NCI-H526 treated with DMSO at 0.1 percent for 48 hours (cell line): ENCODE measurements at regions not wholly inside any gene's neighbourhood (a gene's known extent, or its start where the extent isn't known, plus 50 kb on each side); places are given as distances from the start of the nearest gene placed in this dataset.
A peak's percentile ranks its signal among the peaks of the same experiment; 100 is the strongest.
"Not testable (repeated sequence)": the region's sequence is repeated elsewhere in the genome, so short reads cannot be mapped to it uniquely, and the experiment has no call there.

ENCODE experiments used
- DNase-seq: peaks from one replicate; lab custom pipeline; 2025; lab: John Stamatoyannopoulos, UW

DNA sequence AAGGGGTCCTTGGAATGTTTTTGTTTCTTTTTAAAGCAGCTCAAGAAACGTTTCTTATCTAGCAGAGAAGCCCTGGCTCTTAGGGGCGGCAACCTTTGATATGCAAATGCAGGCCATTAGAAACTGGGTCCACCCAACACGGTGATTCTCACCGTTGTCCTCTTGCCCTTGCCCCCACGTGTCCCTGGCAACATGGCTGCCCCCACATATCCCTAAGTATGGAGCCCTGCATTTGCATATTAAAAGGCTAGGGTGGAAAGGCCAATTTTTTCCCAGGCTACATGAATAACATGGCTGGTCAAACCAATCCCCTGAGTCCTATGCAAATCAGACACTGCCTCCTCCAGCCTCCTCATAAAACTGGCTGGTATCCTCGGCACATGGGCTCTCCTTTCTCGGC lies 230.1 kb upstream of the SPOPL start:
- DNase-seq: no peak

DNA sequence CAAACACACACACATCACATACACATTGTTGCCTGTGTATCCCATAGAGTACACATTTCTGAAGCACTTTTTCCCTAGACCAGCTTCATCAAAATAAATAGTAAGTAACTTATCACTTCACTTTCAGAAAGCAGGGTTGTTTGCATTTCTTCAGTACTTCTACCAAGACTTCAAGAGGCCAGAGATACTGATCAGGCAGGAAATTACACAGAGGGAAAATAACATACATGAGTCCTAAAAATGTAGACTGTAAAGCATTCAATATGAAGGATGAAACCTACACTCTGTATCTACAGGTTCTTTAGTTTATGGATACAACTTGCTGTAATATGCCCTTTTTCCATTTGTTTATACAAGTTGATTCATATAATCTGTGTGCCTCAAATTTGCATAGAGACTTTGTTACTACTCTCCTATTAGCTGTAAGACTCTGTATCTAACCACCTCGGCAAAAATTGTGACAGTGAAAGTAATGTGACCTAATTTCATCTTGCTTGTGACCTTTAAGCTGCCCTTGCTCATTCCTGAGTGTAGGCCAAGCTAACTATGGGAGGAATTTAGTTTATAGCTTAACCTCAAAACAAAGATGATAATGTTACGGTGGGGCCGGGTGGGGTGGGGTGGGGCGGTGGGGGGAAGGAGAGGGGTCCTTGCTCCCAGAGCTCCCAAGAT lies 228.9 kb upstream of the SPOPL start:
- no peak for DNase-seq

DNA sequence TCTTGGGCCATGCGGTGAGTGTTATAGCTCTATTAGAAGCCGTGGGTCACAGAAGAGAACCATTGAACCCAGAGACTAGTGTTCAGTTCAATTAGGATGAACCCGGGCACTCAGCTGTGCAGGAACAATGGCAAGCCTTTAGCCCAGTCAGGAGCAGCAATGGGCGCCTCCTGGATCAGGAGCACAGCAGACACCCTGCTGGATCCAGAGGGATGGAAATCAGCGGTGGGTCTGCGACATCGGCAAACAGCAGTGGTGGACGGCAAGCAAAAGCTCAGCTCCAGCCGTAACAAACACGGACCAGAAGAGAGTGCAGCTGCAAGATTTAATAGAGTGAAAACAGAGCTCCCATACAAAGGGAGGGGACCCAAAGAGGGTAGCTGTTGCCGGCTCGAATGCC lies 228.3 kb upstream of the SPOPL start:
- DNase-seq: not testable (repeated sequence)

DNA sequence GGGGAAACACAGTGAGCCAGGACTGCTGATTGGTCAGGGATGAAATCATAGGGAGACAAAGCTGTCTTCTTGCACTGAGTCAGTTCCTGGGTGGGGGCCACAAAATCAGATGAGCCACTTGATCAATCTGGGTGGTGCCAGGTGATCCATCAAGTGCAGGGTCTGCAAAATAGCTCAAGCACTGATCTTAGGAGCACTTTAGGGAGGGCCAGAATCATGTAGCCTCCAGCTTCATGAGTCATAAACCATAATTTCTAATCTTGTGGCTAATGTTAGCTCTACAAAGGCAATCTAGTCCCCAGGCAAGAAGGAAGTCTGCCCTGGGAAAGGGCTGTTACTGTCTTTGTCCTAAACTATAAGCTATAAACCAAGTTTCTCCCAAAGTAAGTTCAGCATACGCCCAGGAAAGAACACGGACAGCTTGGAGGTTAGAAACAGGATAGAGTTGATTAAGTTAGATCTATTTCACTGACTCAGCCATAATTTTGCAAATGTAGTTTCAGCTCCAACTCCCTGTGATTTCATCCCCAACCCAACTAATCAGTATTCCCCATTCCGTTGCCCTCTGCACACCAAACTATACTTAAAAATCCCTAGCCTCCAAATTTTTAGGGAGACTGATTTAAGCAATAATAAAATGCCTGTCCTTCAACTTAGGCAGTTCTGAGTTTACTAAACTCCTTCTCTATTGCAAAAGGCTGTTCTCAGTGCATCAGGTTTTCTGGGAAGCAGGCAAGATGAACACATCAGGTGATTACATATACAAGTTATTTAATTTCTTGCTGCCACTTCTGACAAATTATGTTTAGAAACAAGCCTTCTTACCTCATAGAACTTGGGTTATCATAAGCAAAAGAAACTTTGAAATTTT lies 226.9 kb upstream of the SPOPL start:
- DNase-seq: no peak

DNA sequence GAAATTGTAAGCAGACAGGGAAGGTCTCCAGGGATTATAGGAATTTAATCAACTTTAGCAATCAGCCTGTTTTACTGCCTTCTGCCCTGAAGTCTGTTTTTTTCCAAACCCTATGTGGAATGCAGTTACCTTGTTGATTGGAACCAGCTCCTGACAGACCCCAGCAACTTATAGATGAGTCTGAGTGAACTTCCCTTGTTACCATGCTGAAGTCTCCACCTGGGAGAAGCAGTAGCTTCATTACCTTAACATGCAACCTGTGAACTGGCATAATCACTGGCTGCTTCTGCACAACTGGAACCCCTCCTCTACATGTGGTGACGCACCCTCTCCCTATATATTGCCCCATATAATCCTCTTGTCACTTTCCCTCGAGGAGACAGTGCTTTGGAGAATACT lies 226.3 kb upstream of the SPOPL start:
- no peak for DNase-seq

DNA sequence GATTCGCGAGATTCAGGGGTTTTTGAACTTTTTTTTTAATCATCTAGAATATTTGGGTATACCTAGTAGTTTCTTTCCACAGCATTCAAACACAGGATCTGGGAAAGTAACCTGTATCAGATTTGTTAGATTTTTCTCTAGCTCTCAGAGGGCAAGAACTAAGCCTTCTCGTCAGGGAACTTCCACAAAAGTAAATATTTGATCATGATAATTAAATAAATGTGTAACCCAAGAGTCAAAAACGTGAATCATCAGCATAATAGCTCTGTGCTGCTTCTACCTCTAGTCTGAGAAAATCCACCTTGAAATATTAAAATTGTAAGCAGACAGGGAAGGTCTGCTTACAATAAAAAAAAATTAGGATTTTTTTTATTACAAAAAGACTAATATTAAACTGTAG lies 225.7 kb upstream of the SPOPL start:
- DNase-seq: peak; percentile 57

DNA sequence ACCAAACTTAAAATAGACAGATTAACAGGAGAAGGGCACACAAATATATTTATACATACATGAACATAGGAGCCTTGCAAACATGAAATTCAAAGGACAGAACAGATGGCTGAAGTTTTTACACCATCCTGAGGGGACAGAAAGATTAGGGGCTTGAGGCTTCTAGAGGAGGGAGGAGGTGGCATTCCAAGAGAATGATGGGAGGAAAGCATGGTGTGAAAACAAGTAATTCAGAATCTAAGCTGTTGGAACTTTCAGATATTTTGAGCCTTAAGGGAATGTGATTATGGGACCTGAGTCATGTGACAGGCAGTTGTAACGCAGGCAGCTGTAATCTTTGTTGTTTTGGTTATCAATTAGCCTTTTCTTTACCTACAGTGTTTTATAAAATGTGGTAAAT lies 225.2 kb upstream of the SPOPL start:
- DNase-seq: no peak

DNA sequence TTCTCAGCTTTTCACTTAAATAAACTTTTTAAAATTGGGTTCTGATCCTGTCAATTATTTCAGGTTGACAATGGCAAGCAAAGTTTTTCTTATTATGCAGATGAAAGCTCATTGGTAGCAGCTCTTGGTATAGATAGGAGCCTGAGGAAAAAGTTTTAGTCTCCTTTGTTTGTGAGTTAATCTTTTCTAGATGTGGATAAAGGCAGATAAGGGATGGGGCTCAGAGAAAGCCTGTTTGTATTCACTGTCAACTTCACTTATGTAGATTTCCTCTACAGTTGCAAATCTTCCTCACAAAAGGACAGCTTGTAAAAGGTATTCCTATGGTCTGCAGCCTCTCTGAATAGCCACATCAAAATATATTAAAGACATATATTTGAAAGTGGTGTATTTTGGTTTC lies 224.5 kb upstream of the SPOPL start:
- no peak for DNase-seq

DNA sequence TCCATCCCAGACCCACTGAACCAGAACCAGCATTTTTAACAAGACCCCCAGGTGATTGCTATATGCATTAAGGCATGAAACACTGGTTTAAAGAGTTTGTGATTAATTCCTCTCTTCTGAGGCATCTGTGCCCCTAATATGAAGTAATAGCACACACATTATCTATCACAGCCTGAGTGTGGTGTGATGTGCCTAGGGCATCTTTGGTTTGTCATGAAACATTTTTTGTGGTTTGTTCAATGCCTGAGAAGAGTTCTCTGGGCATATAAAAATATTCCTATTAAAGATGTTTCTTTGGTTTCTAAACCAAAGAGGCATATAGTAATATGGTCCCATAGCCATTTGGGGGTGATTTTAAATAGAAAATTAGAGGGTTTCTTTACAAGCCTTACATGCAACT lies 221.7 kb upstream of the SPOPL start:
- DNase-seq: no peak

DNA sequence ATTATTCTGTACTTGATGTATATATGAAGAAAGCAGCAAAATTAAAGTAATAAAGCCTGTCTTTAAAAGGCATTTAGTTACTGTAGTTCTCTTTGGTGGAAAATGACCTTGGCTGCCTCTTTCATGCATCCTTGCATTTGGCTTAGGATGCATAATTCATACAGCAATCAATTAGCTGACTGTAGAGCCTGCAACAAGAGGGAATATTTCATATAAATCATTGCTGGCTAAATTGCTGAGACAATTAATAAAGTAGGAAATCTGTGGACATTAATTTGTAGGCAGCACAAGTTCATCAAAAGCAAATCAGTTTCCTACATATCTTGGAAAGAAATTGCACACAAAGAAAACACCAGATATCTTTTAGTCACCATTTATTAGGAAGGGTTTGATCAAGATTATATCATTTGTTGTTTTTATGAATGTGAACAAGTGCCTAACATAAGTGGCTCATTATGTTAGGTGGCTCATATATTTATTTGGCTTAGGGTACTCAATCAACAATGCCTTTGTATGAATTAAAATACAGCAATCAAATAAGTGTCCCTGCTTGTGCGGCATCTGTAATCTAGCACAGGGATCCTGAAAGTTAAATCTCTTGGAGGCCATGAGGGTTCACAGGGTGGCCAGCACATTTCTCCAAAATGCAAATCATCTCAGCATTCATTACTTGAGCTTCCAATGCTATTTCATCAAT lies 220.4 kb upstream of the SPOPL start:
- DNase-seq: no peak

DNA sequence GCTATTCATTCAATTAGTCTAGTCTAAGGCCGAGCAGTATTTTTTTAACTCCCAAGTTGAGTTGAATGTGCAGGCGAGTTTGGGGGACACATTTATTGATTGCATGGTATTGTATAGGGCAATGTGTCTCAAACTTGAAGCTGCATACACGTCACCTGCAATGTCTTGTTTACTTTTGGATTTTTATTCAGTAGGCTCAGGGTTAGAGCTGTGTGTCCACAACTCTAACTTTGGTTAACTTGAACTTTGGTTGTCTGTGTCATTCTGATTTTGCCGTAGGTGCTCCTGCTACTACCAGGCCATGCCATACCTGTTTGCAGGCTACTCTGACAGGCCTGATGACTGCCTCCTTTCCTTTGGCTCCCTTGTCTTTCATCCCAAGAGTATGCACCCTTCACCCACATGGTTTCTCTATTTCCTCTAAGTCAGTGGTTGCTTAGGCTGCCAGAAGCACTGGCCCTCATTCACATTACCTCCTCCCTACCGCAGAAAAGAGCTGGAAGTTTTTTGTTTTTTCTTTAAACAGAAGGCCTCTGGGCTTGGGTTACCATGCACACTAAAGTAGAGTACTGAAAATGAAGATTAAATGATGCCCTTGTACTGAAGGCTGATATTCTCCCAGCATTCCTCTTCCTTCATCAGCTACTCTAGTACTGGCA lies 219.4 kb upstream of the SPOPL start:
- DNase-seq: no peak

DNA sequence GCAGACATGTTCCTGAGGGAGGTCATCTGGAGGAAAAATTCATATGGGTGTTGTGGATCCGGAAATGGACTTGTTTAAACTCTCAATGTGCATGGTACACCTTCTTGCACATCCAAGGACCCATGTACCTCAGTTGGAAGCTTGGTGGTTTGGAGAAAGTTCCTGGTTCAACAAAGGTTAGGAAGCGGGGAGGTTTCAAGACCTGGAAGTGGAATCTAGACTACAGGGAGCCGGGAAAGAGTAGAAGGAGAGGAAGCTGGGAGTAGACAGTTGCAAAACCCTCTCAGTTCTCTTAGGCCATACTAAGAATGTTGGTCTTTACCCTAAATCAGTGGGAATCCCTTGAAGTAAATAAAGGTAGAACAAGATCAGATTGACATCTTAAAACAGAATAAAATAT lies 209.8 kb upstream of the SPOPL start:
- DNase-seq: no peak

DNA sequence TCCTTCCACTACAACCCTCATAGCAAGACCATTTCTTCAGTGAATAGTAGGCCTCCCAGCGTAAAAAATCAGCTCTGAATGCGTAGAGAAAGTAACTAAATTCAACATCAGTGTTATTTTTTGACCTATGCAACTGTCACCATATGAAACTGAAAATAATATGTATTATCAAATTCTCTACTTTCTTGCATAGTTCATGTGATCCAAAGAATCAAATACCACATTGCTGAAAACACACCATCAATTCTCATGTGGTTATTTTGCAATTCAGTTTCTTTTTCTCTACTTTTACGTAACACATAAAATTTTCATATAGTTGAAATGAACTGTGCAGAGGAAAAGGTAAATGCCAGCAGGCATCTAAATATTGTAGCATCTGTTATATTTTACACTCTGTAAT lies 208.5 kb upstream of the SPOPL start:
- DNase-seq: no peak

DNA sequence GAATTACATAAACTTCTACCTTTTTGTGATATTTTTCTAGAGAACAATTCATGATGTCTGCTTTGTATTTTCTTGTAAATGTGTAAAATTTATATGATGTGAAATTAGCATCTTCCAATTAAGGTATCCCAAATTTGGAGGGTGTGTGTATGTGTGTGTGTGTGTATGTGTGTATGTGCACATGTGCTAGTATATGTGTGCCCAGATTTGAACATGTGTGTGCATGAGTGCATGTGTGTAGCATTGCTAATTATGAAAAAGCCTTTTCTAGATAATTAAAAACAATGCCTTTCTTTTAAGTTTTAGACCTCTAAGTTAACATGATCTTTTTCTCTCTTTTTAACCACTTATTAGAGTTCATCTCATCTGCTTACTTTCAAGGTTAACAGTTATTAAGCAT lies 208.0 kb upstream of the SPOPL start:
- DNase-seq: no peak

DNA sequence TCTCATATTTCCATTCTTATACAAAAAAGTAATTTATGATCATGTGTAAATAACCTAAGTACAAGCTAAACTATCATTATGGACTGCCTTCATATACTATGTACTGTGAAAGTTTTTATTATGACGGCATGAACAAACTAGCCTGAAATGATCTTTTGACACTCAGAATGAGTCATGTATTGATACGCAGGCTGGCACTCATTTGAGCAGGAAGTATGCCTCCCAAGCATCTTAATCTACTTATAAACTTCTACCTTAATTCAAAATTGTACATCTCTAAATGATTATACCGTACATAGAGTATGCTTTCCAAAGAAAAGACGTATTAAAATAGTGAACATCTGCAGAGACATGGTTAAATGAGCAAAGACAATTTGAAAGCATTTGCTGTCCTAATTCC lies 207.1 kb upstream of the SPOPL start:
- DNase-seq: no peak

DNA sequence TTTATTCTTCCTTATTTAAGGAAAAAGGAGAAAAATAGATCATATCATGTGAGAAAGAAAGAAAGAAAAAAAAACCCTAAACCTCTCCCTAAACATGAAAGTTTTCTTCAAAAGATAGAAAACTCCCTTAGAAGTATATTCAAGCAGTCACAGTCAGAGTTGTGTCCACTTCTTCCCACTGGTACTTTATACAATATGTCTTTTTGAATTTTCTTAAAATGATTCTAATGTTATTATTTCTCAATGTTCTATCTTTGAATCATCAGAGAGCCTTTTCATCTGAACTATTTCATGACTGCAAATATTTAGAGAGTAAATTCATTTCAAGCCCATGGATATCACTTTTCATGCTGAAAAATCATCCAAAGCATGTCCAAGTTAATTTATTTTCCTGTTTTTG lies 205.2 kb upstream of the SPOPL start:
- DNase-seq: no peak

DNA sequence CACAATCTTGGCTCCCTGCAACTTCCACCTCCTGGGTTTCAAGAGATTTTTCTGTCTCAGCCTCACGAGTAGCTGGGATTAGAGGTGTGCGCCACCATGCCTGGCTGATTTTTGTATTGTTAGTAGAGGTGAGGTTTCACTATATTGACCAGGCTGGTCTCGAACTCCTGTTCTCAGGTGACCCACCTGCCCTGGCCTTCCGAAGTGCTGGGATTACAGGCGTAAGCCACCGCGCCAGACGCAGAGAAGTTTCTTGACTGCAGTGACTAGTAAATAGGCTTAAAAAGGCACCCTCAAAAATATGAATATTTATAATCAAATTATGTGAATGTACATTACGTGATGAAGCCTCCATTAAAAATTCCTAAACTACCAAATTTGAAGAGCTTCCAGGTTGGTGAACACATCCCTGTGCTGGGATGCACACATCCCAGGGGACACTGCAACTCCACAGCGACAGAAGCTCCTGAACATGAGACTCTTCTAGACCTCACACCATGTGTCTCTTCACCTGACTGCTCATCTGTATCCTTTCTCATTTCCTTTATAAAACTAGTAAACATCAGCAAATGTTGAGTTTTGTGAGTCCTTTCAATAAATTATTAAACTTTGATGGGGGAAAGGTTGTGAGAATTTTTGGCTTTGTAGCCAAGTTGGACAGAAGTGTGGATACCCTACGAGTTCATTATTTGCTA lies 203.3 kb upstream of the SPOPL start:
- no peak for DNase-seq

DNA sequence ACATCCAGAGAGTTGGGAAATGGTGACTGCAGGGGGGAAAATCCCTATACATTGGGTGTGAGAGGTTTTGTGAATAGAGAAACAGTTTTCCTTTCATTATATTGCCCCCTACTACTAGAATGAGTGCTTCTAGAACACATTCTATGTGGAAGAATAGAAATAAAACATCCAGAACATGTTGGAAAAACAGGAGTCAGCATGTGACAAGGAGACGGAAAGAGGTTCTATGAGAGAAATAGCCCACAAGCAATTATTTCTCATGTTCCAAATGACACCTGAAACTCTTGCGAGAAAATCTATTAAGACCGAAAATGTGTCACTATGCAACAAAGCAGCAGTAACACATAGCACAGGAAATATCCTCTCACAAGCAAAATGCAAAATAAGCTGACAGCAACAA lies 202.7 kb upstream of the SPOPL start:
- no peak for DNase-seq

DNA sequence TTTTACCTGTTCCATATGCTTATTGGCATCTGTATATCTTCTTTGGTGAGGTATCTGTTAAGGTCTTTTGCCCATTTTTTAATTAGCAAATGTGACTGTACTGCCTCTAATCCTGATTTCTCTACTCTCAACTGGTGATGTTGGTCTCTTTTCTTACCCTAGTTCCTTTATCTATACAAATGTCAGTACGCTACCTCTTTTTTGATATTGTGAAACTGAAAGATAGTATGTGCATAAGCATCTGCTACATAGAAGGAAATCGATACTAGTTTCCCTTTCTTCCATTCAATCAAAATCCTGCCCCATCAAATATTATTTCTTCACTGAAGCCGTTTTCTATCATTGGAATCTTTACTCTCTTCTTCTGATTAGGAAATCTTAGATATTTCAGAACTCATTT lies 194.9 kb upstream of the SPOPL start:
- no peak for DNase-seq

DNA sequence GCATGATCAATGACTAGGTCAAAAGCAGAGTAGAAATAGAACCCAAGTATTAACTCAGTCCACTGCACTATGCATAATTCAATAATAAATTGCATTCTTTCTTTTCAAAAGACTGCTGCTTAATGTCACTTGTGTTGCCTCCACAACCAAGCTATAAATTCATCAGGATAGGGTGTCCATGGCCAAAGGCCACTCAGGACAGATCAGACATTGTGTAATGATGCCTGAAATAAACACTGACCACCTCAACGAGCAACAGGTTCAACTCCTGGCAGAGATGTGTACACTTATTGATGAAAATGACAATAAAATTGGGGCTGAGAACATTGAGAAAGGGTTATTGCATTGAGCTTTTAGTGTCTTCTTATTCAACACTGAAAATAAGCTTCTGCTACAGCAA lies 194.5 kb upstream of the SPOPL start:
- DNase-seq: no peak

DNA sequence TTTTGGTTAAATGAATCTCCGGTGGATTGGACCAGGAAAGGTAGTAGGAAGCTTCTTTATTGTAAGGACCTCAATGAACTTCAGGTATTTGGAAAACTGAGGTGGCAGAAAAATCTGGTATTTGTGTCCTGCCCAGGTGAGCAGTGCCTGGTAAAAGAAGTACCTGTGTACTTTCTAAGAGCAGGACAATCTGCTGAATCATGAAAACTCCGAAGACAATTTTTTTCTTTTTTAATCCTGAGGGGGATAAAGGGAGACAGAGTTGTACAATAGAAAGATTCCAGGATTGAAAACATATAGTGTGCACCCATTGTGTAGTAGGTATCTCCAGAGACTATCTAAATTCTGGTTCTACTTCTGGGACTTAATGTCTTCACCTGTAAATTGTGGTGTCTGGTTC lies 191.8 kb upstream of the SPOPL start:
- DNase-seq: no peak

DNA sequence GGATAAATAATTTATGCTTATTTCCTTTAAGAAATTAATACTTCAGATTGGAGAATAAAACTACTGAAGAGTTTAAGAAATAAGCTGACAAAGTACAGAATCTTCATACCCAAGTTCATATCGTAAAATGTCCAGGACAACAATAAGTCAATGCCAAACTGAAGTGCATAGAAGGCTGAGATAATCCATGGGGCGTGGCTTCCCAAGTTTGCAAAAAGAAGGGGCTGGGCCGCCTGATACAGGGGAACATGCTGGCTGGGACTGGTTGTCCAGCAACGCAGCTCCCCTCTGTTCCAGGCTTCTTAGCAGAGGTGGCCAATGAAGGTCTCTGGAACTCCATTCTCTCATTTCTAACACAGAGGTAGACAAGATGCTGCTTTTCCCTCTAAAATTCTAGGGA lies 189.5 kb upstream of the SPOPL start:
- no peak for DNase-seq
